ENCODE measurements at regions not wholly inside any gene's neighbourhood (a gene's known extent, or its start where the extent isn't known, plus 50 kb on each side); places are given as distances from the start of the nearest gene placed in this dataset.

DNA sequence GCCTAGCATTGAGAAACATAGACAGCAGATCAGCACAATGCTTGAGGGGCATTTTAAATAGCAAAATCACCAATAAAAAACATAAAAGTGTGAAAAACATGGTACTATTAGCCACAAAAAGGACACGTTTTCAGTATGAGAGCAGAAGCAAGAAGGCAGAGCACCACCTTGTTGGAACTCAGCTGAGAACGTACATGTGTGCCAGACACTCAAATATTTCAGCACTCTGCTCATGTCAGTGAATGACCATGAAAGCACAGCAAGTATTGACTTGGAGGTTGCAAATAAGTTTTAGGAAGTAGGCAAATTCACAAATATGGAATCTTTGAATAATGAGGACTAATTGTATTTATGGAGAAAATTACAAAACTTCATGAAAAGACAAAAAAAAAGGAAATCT, 193.4 kb upstream of the PKN2 start:
- Histone ChIP-seq H3K27me3 (no peaks in the 10 kb centered on the region), H3K27ac (no peak overlapping the region), H3K36me3 (ENCODE audit: low read depth, missing control alignments) (no peaks in the 10 kb centered on the region), H3K4me3 (no peak overlapping the region), H3K4me1 (no peaks in the 10 kb centered on the region), H3K9me3 (no peaks in the 10 kb centered on the region)
- intact Hi-C loops (cut with DNase I; ENCODE audit: low total_unique reads), result no loop called here
- TF ChIP-seq POLR2A (IDR thresholded peaks at IDR 0.05), result no peak
- TF ChIP-seq, protein P1, sequence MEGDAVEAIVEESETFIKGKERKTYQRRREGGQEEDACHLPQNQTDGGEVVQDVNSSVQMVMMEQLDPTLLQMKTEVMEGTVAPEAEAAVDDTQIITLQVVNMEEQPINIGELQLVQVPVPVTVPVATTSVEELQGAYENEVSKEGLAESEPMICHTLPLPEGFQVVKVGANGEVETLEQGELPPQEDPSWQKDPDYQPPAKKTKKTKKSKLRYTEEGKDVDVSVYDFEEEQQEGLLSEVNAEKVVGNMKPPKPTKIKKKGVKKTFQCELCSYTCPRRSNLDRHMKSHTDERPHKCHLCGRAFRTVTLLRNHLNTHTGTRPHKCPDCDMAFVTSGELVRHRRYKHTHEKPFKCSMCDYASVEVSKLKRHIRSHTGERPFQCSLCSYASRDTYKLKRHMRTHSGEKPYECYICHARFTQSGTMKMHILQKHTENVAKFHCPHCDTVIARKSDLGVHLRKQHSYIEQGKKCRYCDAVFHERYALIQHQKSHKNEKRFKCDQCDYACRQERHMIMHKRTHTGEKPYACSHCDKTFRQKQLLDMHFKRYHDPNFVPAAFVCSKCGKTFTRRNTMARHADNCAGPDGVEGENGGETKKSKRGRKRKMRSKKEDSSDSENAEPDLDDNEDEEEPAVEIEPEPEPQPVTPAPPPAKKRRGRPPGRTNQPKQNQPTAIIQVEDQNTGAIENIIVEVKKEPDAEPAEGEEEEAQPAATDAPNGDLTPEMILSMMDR (IDR thresholded peaks at IDR 0.05), result no peak
- 74 to 78% methylated on average over 2 of the region's 2 CpGs for WGBS, 2 donors
- no peak for DNase-seq

- no peaks in the 10 kb centered on the region for H3K36me3 ChIP-seq (ENCODE audit: low read depth, missing control alignments)
- intact Hi-C loops (cut with DNase I; ENCODE audit: low total_unique reads), result no loop called here
- no peak for DNase-seq
Observed at GRCh38 chr1:88499671-88500070, 184.4 kb upstream of the PKN2 start.

GRCh38 chr1:88502886-88503285, 181.2 kb upstream of the PKN2 start:
- Histone ChIP-seq H3K27ac (no peak overlapping the region), H3K36me3 (ENCODE audit: low read depth, missing control alignments) (no peaks in the 10 kb centered on the region), H3K4me3 (no peak overlapping the region), H3K9me3 (no peaks in the 10 kb centered on the region), H3K27me3 (no peaks in the 10 kb centered on the region), H3K4me1 (no peaks in the 10 kb centered on the region)
- intact Hi-C loops (cut with DNase I; ENCODE audit: low total_unique reads), result no loop called here
- TF ChIP-seq POLR2A (IDR thresholded peaks at IDR 0.05), result no peak
- TF ChIP-seq, protein P1 (IDR thresholded peaks at IDR 0.05), result no peak
- WGBS, 2 donors, result 50% methylated on average over 2 of the region's 2 CpGs
- DNase-seq, result no peak

More at GRCh38 chr1:88499671-88500070, 184.4 kb upstream of the PKN2 start:
- no peaks in the 10 kb centered on the region for H3K4me1 ChIP-seq
- TF ChIP-seq, protein P1 (IDR thresholded peaks at IDR 0.05), result no peak
- TF ChIP-seq POLR2A (IDR thresholded peaks at IDR 0.05), result no peak
- H3K27ac ChIP-seq, result no peak overlapping the region
- H3K27me3 ChIP-seq, result no peaks in the 10 kb centered on the region
- H3K4me3 ChIP-seq, result no peak overlapping the region
- no peaks in the 10 kb centered on the region for H3K9me3 ChIP-seq

DNA sequence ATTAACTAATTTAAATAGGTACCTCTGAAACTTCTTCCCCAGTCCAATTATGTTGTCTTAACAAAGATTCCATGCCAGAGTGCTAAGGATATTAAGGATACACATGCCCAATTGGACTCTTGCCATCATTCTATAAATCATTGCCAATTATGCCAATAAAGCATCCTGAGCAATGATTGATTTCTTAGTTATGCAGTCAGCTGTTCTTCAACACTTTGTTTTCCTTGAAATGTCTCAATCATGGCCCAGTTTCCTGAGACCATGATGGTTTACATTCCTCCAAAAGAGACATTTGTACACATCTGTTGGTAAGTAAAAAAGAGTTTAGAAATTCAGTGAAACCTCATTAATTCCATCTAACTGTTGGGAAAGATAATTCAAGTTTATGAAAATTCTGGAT, 180.4 kb upstream of the PKN2 start:
- no peak for DNase-seq
- Histone ChIP-seq H3K27me3 (no peaks in the 10 kb centered on the region), H3K9me3 (no peaks in the 10 kb centered on the region), H3K36me3 (ENCODE audit: low read depth, missing control alignments) (no peaks in the 10 kb centered on the region), H3K27ac (no peak overlapping the region), H3K4me3 (no peak overlapping the region), H3K4me1 (no peaks in the 10 kb centered on the region)
- intact Hi-C loops (cut with DNase I; ENCODE audit: low total_unique reads), result no loop called here
- TF ChIP-seq POLR2A (IDR thresholded peaks at IDR 0.05), result no peak
- TF ChIP-seq, protein P1 (IDR thresholded peaks at IDR 0.05), result no peak

- no peak overlapping the region for H3K4me3 ChIP-seq
- intact Hi-C loops (cut with DNase I; ENCODE audit: low total_unique reads), result no loop called here
- WGBS, 2 donors, result 67 to 70% methylated on average over 1 of the region's 1 CpG
Observed at GRCh38 chr1:88504601-88505000, 179.5 kb upstream of the PKN2 start.

More at GRCh38 chr1:88504601-88505000, 179.5 kb upstream of the PKN2 start:
- DNase-seq, result no peak
- no peaks in the 10 kb centered on the region for H3K27me3 ChIP-seq
- no peaks in the 10 kb centered on the region for H3K9me3 ChIP-seq
- TF ChIP-seq POLR2A (IDR thresholded peaks at IDR 0.05), result no peak
- TF ChIP-seq, protein P1 (IDR thresholded peaks at IDR 0.05), result no peak
- no peaks in the 10 kb centered on the region for H3K36me3 ChIP-seq (ENCODE audit: low read depth, missing control alignments)
- H3K4me1 ChIP-seq, result no peaks in the 10 kb centered on the region
- no peak overlapping the region for H3K27ac ChIP-seq

Data from testis (tissue), 2 donors.